ENCODE measurements at regions not wholly inside any gene's neighbourhood (a gene's known extent, or its start where the extent isn't known, plus 50 kb on each side); places are given as distances from the start of the nearest gene placed in this dataset.
"Not testable (repeated sequence)": the region's sequence is repeated elsewhere in the genome, so short reads cannot be mapped to it uniquely, and the experiment has no call there.

DNA sequence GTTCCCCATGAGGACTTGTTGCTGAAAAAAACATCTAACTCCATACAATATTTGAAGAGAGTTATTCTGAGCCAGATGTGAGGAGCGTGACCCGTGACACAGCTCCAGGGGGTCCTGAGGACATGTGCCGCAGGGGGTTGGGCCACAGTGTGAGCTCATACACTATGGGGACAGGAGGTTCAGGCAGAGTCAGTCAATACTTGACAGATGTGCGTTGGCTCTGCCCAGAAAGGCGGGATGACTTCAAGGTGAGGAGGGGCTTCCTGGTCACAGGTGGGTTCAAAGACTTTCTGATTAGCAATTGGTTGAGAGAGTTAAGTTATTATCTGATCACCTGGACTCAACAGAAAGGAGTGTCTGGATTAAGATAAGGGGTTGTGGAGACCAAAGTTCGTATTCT, 147.1 kb upstream of the ZNF469 start:
- DNase-seq; CTCF ChIA-PET; H3K27me3 ChIP-seq (ENCODE audit: insufficient read depth, low read length, poor library complexity, severe bottlenecking); H3K9me3 ChIP-seq (ENCODE audit: low read length); H3K4me1 ChIP-seq (ENCODE audit: insufficient read depth, low read length); H3K4me3 ChIP-seq (ENCODE audit: low read length); H3K27ac Mint-ChIP-seq; H3K36me3 ChIP-seq (ENCODE audit: insufficient read depth, low read length); H3K27ac ChIP-seq (ENCODE audit: low read depth, low read length); H3K4me3 Mint-ChIP-seq; POLR2A ChIA-PET; H3K36me3 Mint-ChIP-seq; H3K9me3 Mint-ChIP-seq; H3K4me1 Mint-ChIP-seq: not testable (repeated sequence)
- peaks cover 4 to 20% of the 10 kb centered on the region in 2 donors for H3K27me3 Mint-ChIP-seq

DNA sequence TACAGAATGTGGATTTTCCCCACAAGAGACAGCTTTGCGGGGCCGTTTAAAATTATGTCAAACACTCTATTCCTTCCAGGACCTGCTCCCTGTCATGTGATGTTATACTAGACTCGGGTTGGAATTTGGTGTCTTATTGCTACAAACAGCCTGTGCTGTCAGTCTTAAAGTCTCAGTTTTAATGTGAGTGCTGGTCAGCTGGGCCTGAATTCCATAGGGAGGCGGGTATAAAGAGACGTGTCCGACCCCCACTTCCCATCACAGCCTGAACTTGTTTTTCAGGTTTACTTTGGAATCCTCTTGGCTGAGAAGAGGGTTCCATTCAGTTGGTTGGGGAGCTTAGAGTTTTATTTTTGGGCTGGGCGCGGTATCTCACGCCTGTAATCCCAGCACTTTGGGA, 146.5 kb upstream of the ZNF469 start:
- H3K36me3 ChIP-seq (ENCODE audit: insufficient read depth, low read length); POLR2A ChIA-PET; H3K27me3 ChIP-seq (ENCODE audit: insufficient read depth, low read length, poor library complexity, severe bottlenecking); H3K27ac Mint-ChIP-seq; DNase-seq; H3K4me3 ChIP-seq (ENCODE audit: low read length); H3K27ac ChIP-seq (ENCODE audit: low read depth, low read length); H3K4me3 Mint-ChIP-seq; H3K4me1 ChIP-seq (ENCODE audit: insufficient read depth, low read length); H3K36me3 Mint-ChIP-seq; CTCF ChIA-PET; H3K9me3 Mint-ChIP-seq; H3K4me1 Mint-ChIP-seq; H3K9me3 ChIP-seq (ENCODE audit: low read length): not testable (repeated sequence)
- H3K27me3 Mint-ChIP-seq = peaks cover 4 to 20% of the 10 kb centered on the region in 2 donors

DNA sequence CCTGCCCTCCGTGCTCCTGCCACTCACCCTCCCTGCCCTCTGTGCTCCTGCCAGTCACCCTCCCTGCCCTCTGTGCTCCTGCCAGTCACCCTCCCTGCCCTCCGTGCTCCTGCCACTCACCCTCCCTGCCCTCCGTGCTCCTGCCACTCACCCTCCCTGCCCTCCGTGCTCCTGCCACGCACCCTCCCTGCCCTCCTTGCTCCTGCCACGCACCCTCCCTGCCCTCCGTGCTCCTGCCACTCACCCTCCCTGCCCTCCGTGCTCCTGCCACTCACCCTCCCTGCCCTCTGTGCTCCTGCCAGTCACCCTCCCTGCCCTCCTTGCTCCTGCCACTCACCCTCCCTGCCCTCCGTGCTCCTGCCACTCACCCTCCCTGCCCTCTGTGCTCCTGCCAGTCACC, 145.4 kb upstream of the ZNF469 start:
- H3K4me1 ChIP-seq (ENCODE audit: insufficient read depth, low read length); H3K4me3 Mint-ChIP-seq; H3K9me3 ChIP-seq (ENCODE audit: low read length); H3K4me1 Mint-ChIP-seq; H3K36me3 Mint-ChIP-seq; H3K9me3 Mint-ChIP-seq; DNase-seq; H3K27me3 ChIP-seq (ENCODE audit: insufficient read depth, low read length, poor library complexity, severe bottlenecking); H3K27ac ChIP-seq (ENCODE audit: low read depth, low read length); H3K27ac Mint-ChIP-seq; POLR2A ChIA-PET; H3K4me3 ChIP-seq (ENCODE audit: low read length); CTCF ChIA-PET; H3K36me3 ChIP-seq (ENCODE audit: insufficient read depth, low read length): not testable (repeated sequence)
- peaks cover 4 to 20% of the 10 kb centered on the region in 2 donors for H3K27me3 Mint-ChIP-seq

DNA sequence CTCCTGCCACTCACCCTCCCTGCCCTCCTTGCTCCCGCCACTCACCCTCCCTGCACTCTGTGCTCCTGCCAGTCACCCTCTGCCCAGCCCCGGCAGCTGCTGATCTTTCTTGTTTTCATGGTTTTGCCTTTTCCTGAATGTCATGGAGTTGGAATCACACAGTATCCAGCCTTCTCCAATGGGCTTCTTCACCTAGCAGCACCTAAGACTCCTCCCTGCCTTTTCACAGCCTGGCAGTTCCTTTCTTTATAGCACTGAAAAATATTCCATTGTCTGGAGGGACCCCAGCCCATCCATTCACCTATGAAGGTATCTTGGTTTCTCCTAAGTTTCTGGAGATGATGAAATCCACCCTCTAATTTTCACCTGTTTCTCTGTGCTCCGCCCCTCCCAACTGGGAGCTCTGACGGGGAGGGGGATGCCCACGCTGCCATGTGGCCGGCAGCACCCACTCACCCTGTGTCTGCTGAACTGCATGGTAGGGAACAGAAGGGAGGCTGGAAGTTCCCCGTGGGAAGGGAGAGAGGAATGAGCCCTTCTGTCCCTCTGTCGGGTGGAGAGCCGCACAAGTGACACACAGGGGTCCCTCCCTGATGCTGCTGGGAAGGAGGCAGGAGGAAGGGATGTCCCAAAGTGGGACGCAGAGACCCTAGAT, 144.9 kb upstream of the ZNF469 start:
- H3K9me3 ChIP-seq (ENCODE audit: low read length); H3K27me3 ChIP-seq (ENCODE audit: insufficient read depth, low read length, poor library complexity, severe bottlenecking); H3K36me3 ChIP-seq (ENCODE audit: insufficient read depth, low read length); H3K4me3 ChIP-seq (ENCODE audit: low read length); H3K9me3 Mint-ChIP-seq; CTCF ChIA-PET; H3K4me1 Mint-ChIP-seq; POLR2A ChIA-PET; DNase-seq; H3K36me3 Mint-ChIP-seq; H3K27ac Mint-ChIP-seq; H3K4me3 Mint-ChIP-seq; H3K4me1 ChIP-seq (ENCODE audit: insufficient read depth, low read length); H3K27ac ChIP-seq (ENCODE audit: low read depth, low read length): not testable (repeated sequence)
- H3K27me3 Mint-ChIP-seq = peaks cover 4 to 20% of the 10 kb centered on the region in 2 donors

DNA sequence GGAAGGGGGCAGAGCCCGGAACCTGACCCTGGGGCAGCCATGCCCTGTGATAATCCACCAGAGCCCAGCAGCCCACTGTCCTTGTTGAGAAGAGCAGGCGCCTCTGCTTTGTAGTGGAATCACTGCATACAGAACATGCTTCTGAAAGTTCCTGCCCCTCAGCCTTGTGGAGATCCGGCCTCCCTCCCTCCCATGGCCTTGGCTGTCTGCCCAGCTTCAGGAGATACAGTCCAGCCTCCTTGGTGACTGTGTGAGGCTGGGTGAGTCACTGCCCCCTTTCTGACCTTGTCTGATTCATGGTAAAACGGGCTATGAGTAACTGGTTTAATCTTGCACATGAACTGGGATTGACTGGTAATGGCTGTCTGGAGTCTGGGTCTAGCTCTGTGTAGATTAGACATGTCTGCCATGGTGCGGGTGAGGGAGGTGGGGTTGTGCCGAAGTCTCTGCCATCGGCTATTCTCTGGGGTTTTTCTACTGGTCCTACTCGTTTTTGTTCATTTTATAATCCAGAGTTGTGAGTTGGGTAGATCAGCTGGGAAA, 144.0 kb upstream of the ZNF469 start:
- H3K9me3 Mint-ChIP-seq; H3K4me3 ChIP-seq (ENCODE audit: low read length); H3K27ac ChIP-seq (ENCODE audit: low read depth, low read length); H3K9me3 ChIP-seq (ENCODE audit: low read length); CTCF ChIA-PET; H3K4me1 ChIP-seq (ENCODE audit: insufficient read depth, low read length); POLR2A ChIA-PET; DNase-seq; H3K4me3 Mint-ChIP-seq; H3K4me1 Mint-ChIP-seq; H3K27ac Mint-ChIP-seq; H3K27me3 ChIP-seq (ENCODE audit: insufficient read depth, low read length, poor library complexity, severe bottlenecking); H3K36me3 Mint-ChIP-seq; H3K36me3 ChIP-seq (ENCODE audit: insufficient read depth, low read length): not testable (repeated sequence)
- H3K27me3 Mint-ChIP-seq = peaks cover 4 to 20% of the 10 kb centered on the region in 2 donors

DNA sequence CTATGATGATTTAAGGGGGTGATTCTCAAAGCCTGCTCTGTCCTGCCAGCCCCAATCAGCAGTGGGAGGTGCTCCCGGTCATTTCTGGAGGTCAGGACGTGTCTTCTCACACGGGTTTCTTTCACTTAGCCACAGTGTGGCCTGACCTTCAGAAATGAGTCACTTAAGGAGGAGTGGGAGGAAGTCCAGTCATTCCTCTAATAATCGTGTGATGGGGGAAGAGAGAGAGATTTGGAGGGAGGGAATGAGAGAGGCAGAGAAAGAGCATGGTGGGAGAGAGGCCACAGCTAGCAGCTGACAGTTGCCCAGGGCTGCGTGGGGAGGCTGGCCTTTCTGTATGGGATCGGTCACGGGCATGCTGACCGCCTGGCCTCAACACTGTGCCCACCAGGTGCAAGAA, 142.6 kb upstream of the ZNF469 start:
- H3K9me3 ChIP-seq (ENCODE audit: low read length); DNase-seq; H3K27ac ChIP-seq (ENCODE audit: low read depth, low read length); H3K4me1 Mint-ChIP-seq; CTCF ChIA-PET; H3K4me1 ChIP-seq (ENCODE audit: insufficient read depth, low read length); H3K4me3 ChIP-seq (ENCODE audit: low read length); H3K27me3 ChIP-seq (ENCODE audit: insufficient read depth, low read length, poor library complexity, severe bottlenecking); H3K36me3 ChIP-seq (ENCODE audit: insufficient read depth, low read length); H3K36me3 Mint-ChIP-seq; H3K27ac Mint-ChIP-seq; POLR2A ChIA-PET; H3K4me3 Mint-ChIP-seq; H3K9me3 Mint-ChIP-seq: not testable (repeated sequence)
- H3K27me3 Mint-ChIP-seq = peaks cover 10 to 16% of the 10 kb centered on the region in 2 donors

DNA sequence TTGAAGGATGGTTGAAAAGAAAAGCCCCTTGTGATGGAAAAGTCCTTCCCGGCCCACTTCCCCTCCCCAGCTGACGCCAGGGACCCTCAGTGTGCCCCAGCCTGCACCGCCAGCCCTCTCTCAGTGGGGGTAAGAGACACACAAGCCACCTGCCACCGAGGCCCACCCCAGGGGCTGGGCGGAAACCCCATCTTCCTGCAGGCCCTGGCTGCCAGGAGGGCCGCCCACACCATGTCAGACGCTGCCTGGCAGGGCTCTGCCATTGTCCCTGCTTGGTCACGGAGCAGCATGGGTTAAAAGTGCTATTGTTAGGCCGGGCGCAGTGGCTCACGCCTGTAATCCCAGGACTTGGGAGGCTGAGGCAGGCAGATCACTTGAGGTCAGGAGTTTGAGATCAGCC, 142.0 kb upstream of the ZNF469 start:
- H3K9me3 ChIP-seq (ENCODE audit: low read length); CTCF ChIA-PET; H3K27me3 ChIP-seq (ENCODE audit: insufficient read depth, low read length, poor library complexity, severe bottlenecking); H3K4me1 Mint-ChIP-seq; H3K4me1 ChIP-seq (ENCODE audit: insufficient read depth, low read length); H3K4me3 Mint-ChIP-seq; H3K9me3 Mint-ChIP-seq; H3K4me3 ChIP-seq (ENCODE audit: low read length); POLR2A ChIA-PET; H3K36me3 ChIP-seq (ENCODE audit: insufficient read depth, low read length); H3K36me3 Mint-ChIP-seq; H3K27ac ChIP-seq (ENCODE audit: low read depth, low read length); DNase-seq; H3K27ac Mint-ChIP-seq: not testable (repeated sequence)
- H3K27me3 Mint-ChIP-seq = peaks cover 9 to 12% of the 10 kb centered on the region in 2 donors

DNA sequence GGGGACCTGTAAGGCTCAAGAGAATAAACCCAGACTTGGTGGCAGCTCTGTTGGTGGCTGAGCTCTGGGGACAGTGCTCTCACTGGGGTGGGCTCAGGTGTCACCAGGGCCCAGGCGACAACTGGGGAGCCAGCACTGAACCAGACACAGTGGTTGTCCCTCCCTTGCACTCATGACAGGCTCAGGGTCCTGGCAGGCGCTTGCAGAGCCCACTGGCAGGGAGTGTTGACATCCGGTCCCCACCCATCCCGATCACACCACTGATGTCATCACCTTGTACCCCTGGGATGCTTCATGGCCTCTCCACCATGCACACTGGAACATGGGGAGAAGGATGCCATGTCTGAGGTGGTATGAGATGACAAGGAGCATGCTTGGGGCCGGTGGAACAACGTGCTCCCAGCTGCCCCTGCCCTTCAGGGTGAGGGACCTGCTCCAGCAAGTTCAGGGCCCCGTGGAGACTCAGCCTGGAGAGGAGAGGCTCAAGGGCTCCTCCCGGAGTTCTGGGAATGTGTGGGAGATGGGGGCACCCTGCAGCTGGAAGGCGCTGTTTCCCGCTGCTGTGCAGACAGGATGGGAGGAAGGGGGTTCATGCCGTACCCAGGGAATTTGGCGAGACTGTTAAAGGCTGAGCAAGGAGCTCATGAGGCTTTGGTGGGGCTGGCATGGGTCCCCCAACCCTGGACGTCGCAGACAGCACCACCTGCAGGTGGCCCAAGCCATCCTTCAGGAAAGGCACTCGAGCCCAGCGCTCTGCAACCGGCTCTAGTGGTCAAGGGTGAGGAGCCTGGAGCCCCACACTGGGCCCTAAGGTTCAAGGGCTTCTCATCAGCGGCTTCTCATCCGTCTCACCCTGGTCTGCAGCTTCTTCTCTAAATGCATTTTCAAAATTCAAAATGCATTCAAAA, 141.1 kb upstream of the ZNF469 start:
- H3K4me1 Mint-ChIP-seq; H3K4me3 Mint-ChIP-seq; H3K27ac ChIP-seq (ENCODE audit: low read depth, low read length); CTCF ChIA-PET; H3K36me3 ChIP-seq (ENCODE audit: insufficient read depth, low read length); H3K4me3 ChIP-seq (ENCODE audit: low read length); POLR2A ChIA-PET; H3K4me1 ChIP-seq (ENCODE audit: insufficient read depth, low read length); H3K27ac Mint-ChIP-seq; H3K27me3 ChIP-seq (ENCODE audit: insufficient read depth, low read length, poor library complexity, severe bottlenecking); H3K9me3 Mint-ChIP-seq; H3K36me3 Mint-ChIP-seq; DNase-seq; H3K9me3 ChIP-seq (ENCODE audit: low read length); H3K27me3 Mint-ChIP-seq: not testable (repeated sequence)
